BJ (cell line): ENCODE measurements at regions not wholly inside any gene's neighbourhood (a gene's known extent, or its start where the extent isn't known, plus 50 kb on each side); places are given as distances from the start of the nearest gene placed in this dataset.
A peak's percentile ranks its signal among the peaks of the same experiment; 100 is the strongest.

Source experiments
- CTCF ChIA-PET: fragments of 350-600 bp; formaldehyde crosslinking; extraction: SDS; loops from one replicate; lab custom pipeline; 2021; ENCODE audit warnings: antibody characterized with exemption, inconsistent platforms; lab: Yijun Ruan, JAX
- POLR2A ChIA-PET: fragments of 300-600 bp; sonication (Branson Sonifier 250); formaldehyde crosslinking; extraction: SDS; loops from one replicate; lab custom pipeline; 2021; ENCODE audit warnings: antibody characterized with exemption; lab: Charles Lee
- DNase-seq: peaks from one replicate; pipeline ENCODE4 v3.0.0-alpha.2; 2011; ENCODE audit warnings: low read depth
- H3K27me3 ChIP-seq: 2 replicates; pipeline ENCODE4 v1.6.0; 2011; ENCODE audit warnings: low read length; ENCODE audit not compliant: control insufficient read depth, insufficient read depth
- H3K36me3 ChIP-seq: 2 replicates; pipeline ENCODE4 v1.5.1; 2011; ENCODE audit warnings: low read length; ENCODE audit not compliant: control insufficient read depth, insufficient read depth
- H3K4me3 ChIP-seq: 2 replicates; pipeline ENCODE4 v1.5.1; 2011; ENCODE audit warnings: low read depth, mild to moderate bottlenecking, control low read depth, low read length
- TF ChIP-seq, protein P1 (sequence below): IDR thresholded peaks from 2 replicates; pipeline ENCODE4 v1.5.1; 2011; ENCODE audit warnings: low read depth, mild to moderate bottlenecking, control low read depth, inconsistent platforms, low read length, moderate library complexity; ENCODE audit not compliant: insufficient read depth

DNA sequence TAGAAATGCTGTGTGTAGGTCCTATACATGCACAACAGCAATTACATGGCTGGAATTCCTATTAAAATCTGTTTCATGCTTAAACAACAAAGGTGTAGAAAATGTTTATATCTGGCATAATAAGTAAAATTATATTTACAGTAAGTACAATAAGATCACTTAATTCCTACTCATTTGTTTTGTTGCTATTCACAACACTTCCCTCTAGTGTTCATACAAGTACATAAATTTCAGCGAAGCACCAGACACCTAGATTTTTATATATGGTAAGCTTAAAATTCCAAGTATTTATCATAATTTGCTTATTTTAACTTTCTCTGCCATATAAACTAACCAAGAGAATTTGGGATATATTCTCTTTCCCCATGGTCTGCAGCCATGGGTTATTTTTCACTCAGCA lies 51.8 kb upstream of the ANK3 start:
- ChIA-PET CTCF (interaction anchor here (0.8 to 4.3 kb wide), 8 partner anchors 9 to 343 kb away, joined by 3 to 25 read pairs (median 6); no protein-coding TSS in a partner anchor), POLR2A (no interaction called here)
- Histone ChIP-seq H3K27me3 (0 out of 2 replicates have a peak, but pooled peaks cover 1% of the 10 kb centered on the region), H3K4me3 (no peak overlapping the region), H3K36me3 (no peaks in the 10 kb centered on the region)
- DNase-seq: no peak
- TF ChIP-seq, protein P1, sequence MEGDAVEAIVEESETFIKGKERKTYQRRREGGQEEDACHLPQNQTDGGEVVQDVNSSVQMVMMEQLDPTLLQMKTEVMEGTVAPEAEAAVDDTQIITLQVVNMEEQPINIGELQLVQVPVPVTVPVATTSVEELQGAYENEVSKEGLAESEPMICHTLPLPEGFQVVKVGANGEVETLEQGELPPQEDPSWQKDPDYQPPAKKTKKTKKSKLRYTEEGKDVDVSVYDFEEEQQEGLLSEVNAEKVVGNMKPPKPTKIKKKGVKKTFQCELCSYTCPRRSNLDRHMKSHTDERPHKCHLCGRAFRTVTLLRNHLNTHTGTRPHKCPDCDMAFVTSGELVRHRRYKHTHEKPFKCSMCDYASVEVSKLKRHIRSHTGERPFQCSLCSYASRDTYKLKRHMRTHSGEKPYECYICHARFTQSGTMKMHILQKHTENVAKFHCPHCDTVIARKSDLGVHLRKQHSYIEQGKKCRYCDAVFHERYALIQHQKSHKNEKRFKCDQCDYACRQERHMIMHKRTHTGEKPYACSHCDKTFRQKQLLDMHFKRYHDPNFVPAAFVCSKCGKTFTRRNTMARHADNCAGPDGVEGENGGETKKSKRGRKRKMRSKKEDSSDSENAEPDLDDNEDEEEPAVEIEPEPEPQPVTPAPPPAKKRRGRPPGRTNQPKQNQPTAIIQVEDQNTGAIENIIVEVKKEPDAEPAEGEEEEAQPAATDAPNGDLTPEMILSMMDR: peak; percentile 40

DNA sequence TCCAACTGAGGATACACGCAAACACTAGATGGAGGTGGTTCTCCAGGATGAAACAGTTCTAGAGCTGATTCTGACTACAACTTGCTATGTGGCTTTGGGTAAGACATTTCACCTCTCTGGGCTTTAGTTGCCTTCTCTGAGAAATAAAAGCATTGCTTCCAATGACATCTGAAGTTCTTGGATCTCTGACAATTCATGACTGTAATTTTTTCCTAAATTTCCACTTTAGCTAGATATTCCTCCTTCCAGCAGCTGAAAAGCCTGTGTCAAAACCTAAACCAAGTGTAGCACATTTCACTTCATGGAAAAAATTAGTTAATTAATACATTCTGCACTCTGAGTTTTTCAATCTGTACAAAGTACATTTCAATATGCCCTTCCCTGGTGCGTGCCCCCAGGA lies 50.0 kb upstream of the ANK3 start:
- TF ChIP-seq, protein P1: no peak
- H3K27me3 ChIP-seq: 0 out of 2 replicates have a peak, but pooled peaks cover 1% of the 10 kb centered on the region
- no peak overlapping the region for H3K4me3 ChIP-seq
- DNase-seq: no peak
- POLR2A ChIA-PET: no interaction called here
- H3K36me3 ChIP-seq: no peaks in the 10 kb centered on the region
- CTCF ChIA-PET: interaction anchor here (1.3 to 4.3 kb wide), 2 partner anchors 210 to 233 kb away, joined by 3 to 25 read pairs; no protein-coding TSS in a partner anchor
